Tibial nerve (tissue), 4 donors: ENCODE measurements at regions not wholly inside any gene's neighbourhood (a gene's known extent, or its start where the extent isn't known, plus 50 kb on each side); places are given as distances from the start of the nearest gene placed in this dataset.
"Not testable (repeated sequence)": the region's sequence is repeated elsewhere in the genome, so short reads cannot be mapped to it uniquely, and the experiment has no call there.

Experiments
- CTCF ChIP-seq, 5 experiments: fragments of 200-600 bp in 3 of 5; fragments of 450-650 bp in 2 of 5; sonication (generic) in 3 of 5; IDR thresholded peaks; one replicate each; pipeline ENCODE4 v1.5.1; 2016 to 2019; ENCODE audit warnings: antibody characterized with exemption in 5 of 5, mild to moderate bottlenecking in 3 of 5, moderate library complexity in 2 of 5
- EP300 ChIP-seq, 2 donors: sonication (generic); formaldehyde crosslinking; IDR thresholded peaks; one replicate each; pipeline ENCODE4 v1.6.1; 2017; ENCODE audit warnings: antibody characterized with exemption in 2 of 2, mild to moderate bottlenecking in 1 of 2
- POLR2A ChIP-seq, 2 donors: fragments of 450-650 bp; IDR thresholded peaks; one replicate each; pipeline ENCODE4 v1.6.1; 2017; ENCODE audit warnings: antibody characterized with exemption in 2 of 2, mild to moderate bottlenecking in 2 of 2, moderate library complexity in 2 of 2

GRCh38 chrX:98850639-98851038 is 1559.4 kb downstream of the PCDH19 start:
- not testable (repeated sequence) for TF ChIP-seq CTCF, POLR2A, EP300 (IDR thresholded peaks at IDR 0.05)
